CD4-positive, alpha-beta memory T cell (primary cell): ENCODE measurements at regions not wholly inside any gene's neighbourhood (a gene's known extent, or its start where the extent isn't known, plus 50 kb on each side); places are given as distances from the start of the nearest gene placed in this dataset.

Experiments used
- CTCF ChIA-PET: fragments of 350-600 bp; sonication (Branson Sonifier 250); formaldehyde crosslinking; loops from one replicate; lab custom pipeline; 2021; ENCODE audit warnings: inconsistent platforms; ENCODE audit not compliant: partially characterized antibody; lab: Charles Lee
- POLR2A ChIA-PET: fragments of 350-600 bp; sonication (Branson Sonifier 250); formaldehyde crosslinking; loops from one replicate; lab custom pipeline; 2021; ENCODE audit not compliant: partially characterized antibody; lab: Charles Lee
- DNase-seq, 5 donors: peaks; one replicate each; pipeline versions ENCODE4 v3.0.0 to v3.0.0-alpha.2; 2020 to 2022; ENCODE audit warnings: mixed read lengths in 1 of 5
- H3K27ac ChIP-seq: one replicate; pipeline ENCODE4 v1.7.0; 2013; ENCODE audit warnings: low read depth, low read length
- H3K27me3 ChIP-seq: 2 replicates; pipeline ENCODE4 v1.7.0; 2013; ENCODE audit warnings: mild to moderate bottlenecking, low read length, moderate library complexity; ENCODE audit not compliant: insufficient read depth
- H3K36me3 ChIP-seq: 2 replicates; pipeline ENCODE4 v1.7.0; 2013; ENCODE audit warnings: mild to moderate bottlenecking, low read length, moderate library complexity; ENCODE audit not compliant: insufficient read depth
- H3K4me1 ChIP-seq: 2 replicates; pipeline ENCODE4 v1.7.0; 2013; ENCODE audit warnings: mild to moderate bottlenecking, low read length, moderate library complexity; ENCODE audit not compliant: insufficient read depth
- H3K4me3 ChIP-seq, 2 donors: one replicate each; pipeline ENCODE4 v1.7.0; 2013; ENCODE audit warnings: low read length in 2 of 2, mild to moderate bottlenecking in 1 of 2
- H3K9me3 ChIP-seq, 2 donors: one replicate each; pipeline ENCODE4 v1.7.0; 2013; ENCODE audit warnings: low read length in 2 of 2, control low read depth in 1 of 2; ENCODE audit not compliant: control insufficient read depth in 1 of 2
- H3K27ac Mint-ChIP-seq, 7 donors: one replicate each; pipeline ENCODE4 v1.8.0; 2020 to 2021; ENCODE audit warnings: mixed read lengths in 7 of 7, mild to moderate bottlenecking in 6 of 7, inconsistent platforms in 3 of 7, moderate library complexity in 3 of 7
- H3K27me3 Mint-ChIP-seq, 2 donors: one replicate each; pipeline ENCODE4 v1.8.0; 2020 to 2021; ENCODE audit warnings: mixed read lengths in 2 of 2
- H3K36me3 Mint-ChIP-seq, 2 donors: one replicate each; pipeline ENCODE4 v1.8.0; 2020 to 2021; ENCODE audit warnings: mixed read lengths in 2 of 2, inconsistent platforms in 1 of 2, mild to moderate bottlenecking in 1 of 2
- H3K4me1 Mint-ChIP-seq, 4 donors: one replicate each; pipeline ENCODE4 v1.8.0; 2020 to 2021; ENCODE audit warnings: mixed read lengths in 4 of 4, mild to moderate bottlenecking in 1 of 4
- H3K4me3 Mint-ChIP-seq, 8 donors: one replicate each; pipeline ENCODE4 v1.8.0; 2020 to 2021; ENCODE audit warnings: mixed read lengths in 8 of 8, mild to moderate bottlenecking in 7 of 8, moderate library complexity in 6 of 8, inconsistent platforms in 3 of 8
- H3K9me3 Mint-ChIP-seq, 8 donors: one replicate each; pipeline ENCODE4 v1.8.0; 2020 to 2021; ENCODE audit warnings: mixed read lengths in 8 of 8, mild to moderate bottlenecking in 5 of 8, inconsistent platforms in 3 of 8, moderate library complexity in 1 of 8
- intact Hi-C: fragments of 100-400 bp; cut with micrococcal nuclease; formaldehyde crosslinking; loops from one replicate; pipeline ENCODE4 v1.15.1; 2023

DNA sequence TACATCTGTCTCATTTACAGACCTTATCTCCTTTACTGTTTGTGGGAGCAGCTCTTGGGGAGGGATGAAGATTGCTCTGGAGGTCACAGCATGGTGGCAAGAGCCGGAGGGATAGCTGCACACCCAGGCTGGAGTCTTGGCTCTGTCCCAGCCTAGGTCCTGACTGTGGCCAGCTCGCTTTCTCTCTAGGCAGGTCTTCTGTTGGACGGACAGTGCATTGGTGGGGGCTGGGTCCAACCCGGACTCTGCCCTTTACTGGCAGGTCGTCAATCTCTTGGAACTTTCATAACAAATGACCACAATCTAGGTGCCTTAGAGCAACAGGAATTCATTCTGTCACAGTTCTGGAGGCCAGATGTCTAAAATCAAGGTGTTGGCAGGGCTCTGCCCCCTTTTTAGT is 319.8 kb upstream of the C1orf174 start:
- Mint-ChIP-seq H3K9me3 (peaks cover 0 to 1% (median 0%) of the 10 kb centered on the region in 8 donors), H3K36me3 (no peaks in the 10 kb centered on the region), H3K4me3 (no peak overlapping the region), H3K27me3 (peaks cover 5 to 9% of the 10 kb centered on the region in 2 donors), H3K4me1 (no peaks in the 10 kb centered on the region), H3K27ac (no peak overlapping the region)
- no peaks in the 10 kb centered on the region for H3K27me3 ChIP-seq
- no peak overlapping the region for H3K4me3 ChIP-seq
- H3K9me3 ChIP-seq = no peaks in the 10 kb centered on the region
- ChIA-PET CTCF (no interaction called here), POLR2A (no interaction called here)
- no peak overlapping the region for H3K27ac ChIP-seq
- no peaks in the 10 kb centered on the region for H3K36me3 ChIP-seq
- intact Hi-C loops = no loop called here
- H3K4me1 ChIP-seq = no peaks in the 10 kb centered on the region
- DNase-seq = no peak

DNA sequence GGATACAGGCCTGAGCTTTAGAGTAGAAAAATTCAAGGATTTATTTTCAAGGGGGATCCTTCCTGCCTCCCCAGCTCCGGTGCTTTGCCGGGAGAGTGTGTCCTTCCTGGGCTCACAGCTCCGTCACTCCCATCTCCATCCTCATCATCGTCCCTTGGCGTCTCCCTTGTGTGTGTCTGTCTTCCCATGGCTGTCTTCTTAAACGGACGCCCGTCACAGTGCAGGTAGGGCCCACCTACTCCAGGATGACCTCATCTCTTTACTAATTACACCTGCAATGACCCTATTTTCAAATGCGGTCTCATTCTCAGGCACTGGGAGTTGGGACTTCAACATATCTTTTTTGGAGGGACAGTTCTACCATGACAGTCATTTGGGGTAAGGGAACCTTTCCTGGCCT is 320.3 kb upstream of the C1orf174 start:
- Histone ChIP-seq H3K36me3 (no peaks in the 10 kb centered on the region), H3K27me3 (no peaks in the 10 kb centered on the region), H3K27ac (no peak overlapping the region), H3K9me3 (no peaks in the 10 kb centered on the region), H3K4me3 (no peak overlapping the region), H3K4me1 (no peaks in the 10 kb centered on the region)
- peaks cover 0 to 1% (median 0%) of the 10 kb centered on the region in 8 donors for H3K9me3 Mint-ChIP-seq
- no peak overlapping the region for H3K4me3 Mint-ChIP-seq
- H3K4me1 Mint-ChIP-seq = no peaks in the 10 kb centered on the region
- ChIA-PET CTCF (no interaction called here), POLR2A (no interaction called here)
- no peak for DNase-seq
- no peaks in the 10 kb centered on the region for H3K36me3 Mint-ChIP-seq
- H3K27me3 Mint-ChIP-seq = peaks cover 5 to 8% of the 10 kb centered on the region in 2 donors
- intact Hi-C loops = no loop called here
- H3K27ac Mint-ChIP-seq = no peak overlapping the region

DNA sequence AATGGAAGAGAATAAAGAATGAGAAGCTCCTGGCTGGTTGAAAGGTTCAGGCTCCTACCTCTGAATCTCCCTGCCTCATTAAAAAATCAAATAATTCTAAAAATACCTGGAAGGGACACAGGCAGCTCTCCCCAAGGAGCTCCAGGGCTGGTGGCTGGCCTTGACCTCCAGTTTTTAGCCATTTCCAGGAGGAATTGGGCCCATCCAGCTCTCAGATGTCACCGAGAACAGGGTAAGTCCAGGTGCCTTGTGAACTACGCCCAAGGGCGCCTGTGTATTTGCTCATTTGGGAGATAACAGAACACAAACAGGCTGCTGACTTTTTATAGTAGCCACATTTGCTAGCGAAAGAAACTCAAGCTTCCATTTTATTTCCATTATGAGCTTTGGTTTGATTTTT is 321.0 kb upstream of the C1orf174 start:
- no peaks in the 10 kb centered on the region for H3K27me3 ChIP-seq
- Mint-ChIP-seq H3K4me1 (no peaks in the 10 kb centered on the region), H3K9me3 (peaks cover 0 to 1% (median 0%) of the 10 kb centered on the region in 8 donors), H3K36me3 (no peaks in the 10 kb centered on the region), H3K4me3 (no peak overlapping the region), H3K27me3 (peaks cover 5 to 10% of the 10 kb centered on the region in 2 donors), H3K27ac (no peak overlapping the region)
- no peak for DNase-seq
- no peak overlapping the region for H3K4me3 ChIP-seq
- intact Hi-C loops = no loop called here
- no peaks in the 10 kb centered on the region for H3K36me3 ChIP-seq
- POLR2A ChIA-PET = no interaction called here
- CTCF ChIA-PET = no interaction called here
- no peak overlapping the region for H3K27ac ChIP-seq
- H3K9me3 ChIP-seq = no peaks in the 10 kb centered on the region
- no peaks in the 10 kb centered on the region for H3K4me1 ChIP-seq

DNA sequence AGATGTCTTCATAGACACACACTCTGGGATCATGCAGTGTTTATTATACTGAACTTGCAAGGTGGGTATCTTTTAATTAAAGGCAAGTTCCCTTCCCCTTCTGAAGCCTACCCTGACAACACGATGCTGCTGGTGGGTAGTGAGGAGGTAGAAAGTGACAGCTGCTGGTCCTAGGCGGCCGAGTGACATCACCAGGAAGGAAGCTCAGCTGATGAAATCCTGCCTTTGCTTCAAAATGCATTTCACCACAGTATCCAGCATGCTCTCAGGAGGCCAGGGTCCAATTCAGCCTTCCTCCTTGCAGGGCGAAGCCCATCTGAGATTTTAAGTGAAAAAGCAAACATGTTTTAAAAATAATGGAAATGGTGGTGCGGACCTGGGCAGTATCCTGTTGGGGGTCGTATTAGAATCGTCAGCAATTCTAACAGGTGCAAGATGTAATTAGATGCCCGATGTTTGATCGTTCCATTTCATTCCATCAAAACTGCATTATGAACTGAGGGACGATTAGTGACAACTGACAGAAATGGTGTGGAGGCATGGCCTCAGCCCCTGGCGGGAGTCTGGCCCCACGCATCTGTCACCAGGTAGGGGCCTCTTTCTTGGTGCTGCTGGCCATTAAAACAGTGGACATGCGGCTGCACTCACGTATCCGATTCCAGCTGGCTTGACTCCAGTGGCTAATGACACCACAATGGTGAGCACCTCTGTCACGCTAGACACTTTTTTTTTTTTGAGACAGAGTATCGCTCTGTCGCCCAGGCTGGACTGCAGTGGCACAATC is 324.8 kb upstream of the C1orf174 start:
- Histone ChIP-seq H3K4me1 (no peaks in the 10 kb centered on the region), H3K9me3 (no peaks in the 10 kb centered on the region), H3K27me3 (no peaks in the 10 kb centered on the region), H3K36me3 (no peaks in the 10 kb centered on the region), H3K4me3 (no peak overlapping the region), H3K27ac (no peak overlapping the region)
- no peak for DNase-seq
- Mint-ChIP-seq H3K4me1 (no peaks in the 10 kb centered on the region), H3K4me3 (no peak overlapping the region), H3K9me3 (peaks cover 0 to 4% (median 0%) of the 10 kb centered on the region in 8 donors), H3K27ac (no peak overlapping the region), H3K36me3 (no peaks in the 10 kb centered on the region), H3K27me3 (peaks cover 3 to 6% of the 10 kb centered on the region in 2 donors)
- POLR2A ChIA-PET = no interaction called here
- CTCF ChIA-PET = no interaction called here
- intact Hi-C loops = no loop called here

DNA sequence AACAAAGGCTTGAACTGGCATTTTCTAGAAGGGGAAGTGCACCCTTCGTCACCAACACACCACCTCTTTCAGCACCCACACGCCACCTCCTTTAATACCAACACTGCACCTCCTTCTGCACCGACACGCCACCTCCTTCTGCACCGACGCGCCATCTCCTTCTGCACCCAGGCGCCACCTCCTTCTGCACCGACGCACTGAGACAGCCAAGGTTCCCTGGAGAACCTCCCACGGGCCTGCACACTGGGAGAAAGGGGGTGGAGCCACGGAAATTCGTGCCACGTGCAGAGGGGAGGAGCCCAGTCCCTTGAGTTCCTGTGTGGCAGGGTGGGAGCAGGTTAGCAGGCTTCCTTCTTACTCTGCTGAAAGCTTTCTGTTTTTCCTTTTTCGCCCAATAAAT is 327.9 kb upstream of the C1orf174 start:
- Histone ChIP-seq H3K36me3 (no peaks in the 10 kb centered on the region), H3K9me3 (no peaks in the 10 kb centered on the region), H3K4me3 (no peak overlapping the region), H3K27ac (no peak overlapping the region), H3K4me1 (no peaks in the 10 kb centered on the region), H3K27me3 (no peaks in the 10 kb centered on the region)
- ChIA-PET CTCF (no interaction called here), POLR2A (no interaction called here)
- H3K9me3 Mint-ChIP-seq = peaks cover 0 to 4% (median 0%) of the 10 kb centered on the region in 8 donors
- intact Hi-C loops = no loop called here
- peaks cover 2 to 4% of the 10 kb centered on the region in 2 donors for H3K27me3 Mint-ChIP-seq
- H3K4me1 Mint-ChIP-seq = no peaks in the 10 kb centered on the region
- H3K36me3 Mint-ChIP-seq = no peaks in the 10 kb centered on the region
- H3K4me3 Mint-ChIP-seq = no peak overlapping the region
- no peak overlapping the region for H3K27ac Mint-ChIP-seq
- DNase-seq = no peak

DNA sequence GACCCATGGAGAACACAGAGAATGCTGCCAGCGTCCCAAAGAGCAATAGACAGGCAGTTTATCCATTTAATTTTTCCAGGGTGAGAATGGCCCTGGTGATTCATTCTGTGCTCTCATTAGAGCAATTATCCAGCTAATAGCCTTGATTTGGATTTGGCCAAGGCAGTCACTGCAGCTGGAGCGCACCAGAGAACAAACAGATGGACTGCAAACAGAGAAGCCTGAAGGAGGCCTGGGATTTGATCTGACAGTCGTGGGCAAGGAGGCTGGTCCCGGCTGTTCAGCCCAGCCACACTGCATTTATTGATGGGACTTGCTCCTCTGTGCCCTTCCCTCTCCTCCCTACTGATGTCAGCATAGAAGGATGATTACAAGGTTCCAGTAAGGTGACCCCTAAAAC is 353.9 kb upstream of the C1orf174 start:
- H3K36me3 ChIP-seq = no peaks in the 10 kb centered on the region
- intact Hi-C loops = no loop called here
- Mint-ChIP-seq H3K9me3 (peaks cover 4 to 36% (median 19%) of the 10 kb centered on the region in 8 donors), H3K27ac (no peak overlapping the region), H3K4me3 (no peak overlapping the region), H3K4me1 (no peaks in the 10 kb centered on the region), H3K36me3 (peaks cover 0 to 6% of the 10 kb centered on the region in 2 donors), H3K27me3 (peaks cover 20 to 21% of the 10 kb centered on the region in 2 donors)
- peaks cover 0 to 9% of the 10 kb centered on the region in 2 donors for H3K9me3 ChIP-seq
- H3K27ac ChIP-seq = no peak overlapping the region
- DNase-seq = no peak
- ChIA-PET CTCF (no interaction called here), POLR2A (no interaction called here)
- no peaks in the 10 kb centered on the region for H3K27me3 ChIP-seq
- H3K4me3 ChIP-seq = no peak overlapping the region
- no peaks in the 10 kb centered on the region for H3K4me1 ChIP-seq

DNA sequence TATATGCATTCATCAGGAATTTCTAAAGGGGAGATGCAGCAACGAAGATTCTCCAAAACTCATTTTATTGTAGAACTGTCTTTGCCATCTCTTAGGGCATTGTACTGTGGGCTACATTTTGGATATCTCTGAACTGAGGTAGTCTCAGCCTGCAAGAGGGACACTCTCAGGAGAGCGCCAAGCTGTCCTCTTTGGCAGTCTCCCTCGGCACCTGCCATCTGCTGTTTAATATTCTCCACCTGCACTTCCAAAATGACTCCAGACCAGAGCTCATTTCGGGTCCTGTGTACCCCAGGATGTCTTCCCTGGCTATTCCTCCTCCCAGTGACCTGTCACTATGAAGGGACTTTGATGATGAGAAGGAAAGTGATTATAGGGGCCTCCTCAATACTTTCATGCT is 356.3 kb upstream of the C1orf174 start:
- H3K9me3 ChIP-seq = peaks cover 0 to 9% of the 10 kb centered on the region in 2 donors
- ChIA-PET POLR2A (no interaction called here), CTCF (no interaction called here)
- H3K4me3 ChIP-seq = no peak overlapping the region
- H3K27ac Mint-ChIP-seq = no peak overlapping the region
- H3K36me3 Mint-ChIP-seq = peaks cover 0 to 6% of the 10 kb centered on the region in 2 donors
- intact Hi-C loops = no loop called here
- no peaks in the 10 kb centered on the region for H3K4me1 Mint-ChIP-seq
- H3K36me3 ChIP-seq = no peaks in the 10 kb centered on the region
- H3K27me3 Mint-ChIP-seq = peaks cover 9 to 13% of the 10 kb centered on the region in 2 donors
- no peak for DNase-seq
- peaks cover 0 to 51% (median 31%) of the 10 kb centered on the region in 8 donors for H3K9me3 Mint-ChIP-seq
- no peak overlapping the region for H3K27ac ChIP-seq
- no peak overlapping the region for H3K4me3 Mint-ChIP-seq
- no peaks in the 10 kb centered on the region for H3K4me1 ChIP-seq
- no peaks in the 10 kb centered on the region for H3K27me3 ChIP-seq
